RCC 7860 (cell line): ENCODE measurements at regions not wholly inside any gene's neighbourhood (a gene's known extent, or its start where the extent isn't known, plus 50 kb on each side); places are given as distances from the start of the nearest gene placed in this dataset.
"Not testable (repeated sequence)": the region's sequence is repeated elsewhere in the genome, so short reads cannot be mapped to it uniquely, and the experiment has no call there.

Source experiments
- DNase-seq: peaks from one replicate; pipeline ENCODE4 v3.0.0-alpha.2; 2015; ENCODE audit warnings: low spot score
- FAIRE-seq: peaks from 2 replicates; lab custom pipeline; 2012; peaks lifted over from hg19 to GRCh38; lab: Jason Lieb, UNC

DNA sequence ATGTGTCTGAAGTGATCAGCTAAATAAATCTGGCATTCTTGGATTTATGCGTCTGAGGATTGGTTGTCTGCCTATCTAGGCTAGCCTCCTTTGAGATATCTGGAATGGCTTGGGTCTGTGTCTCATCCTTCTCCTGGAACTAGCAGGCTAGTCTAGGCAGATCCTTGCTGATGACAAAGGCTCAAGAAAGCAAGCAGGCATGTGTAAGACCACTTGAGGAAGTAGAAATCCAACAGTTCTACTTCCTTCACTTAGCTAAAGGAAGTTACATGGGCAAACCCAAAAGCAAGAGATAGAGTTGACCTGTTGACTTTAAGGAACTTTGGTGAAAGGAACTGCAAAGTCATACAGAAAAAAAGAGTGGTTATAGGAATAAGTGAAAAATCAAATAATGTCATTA, 672.6 kb downstream of the MAFB start:
- DNase-seq = no peak
- no peak for FAIRE-seq

- not testable (repeated sequence) for FAIRE-seq, DNase-seq
These were observed 677.0 kb downstream of the MAFB start for GRCh38 chr20:40012026-40012425.

- DNase-seq = no peak
These were observed 678.6 kb downstream of the MAFB start for GRCh38 chr20:40010483-40010882.

GRCh38 chr20:40009542-40009941, 679.5 kb downstream of the MAFB start:
- no peak for FAIRE-seq

More at GRCh38 chr20:40010483-40010882, 678.6 kb downstream of the MAFB start:
- FAIRE-seq = no peak

DNA sequence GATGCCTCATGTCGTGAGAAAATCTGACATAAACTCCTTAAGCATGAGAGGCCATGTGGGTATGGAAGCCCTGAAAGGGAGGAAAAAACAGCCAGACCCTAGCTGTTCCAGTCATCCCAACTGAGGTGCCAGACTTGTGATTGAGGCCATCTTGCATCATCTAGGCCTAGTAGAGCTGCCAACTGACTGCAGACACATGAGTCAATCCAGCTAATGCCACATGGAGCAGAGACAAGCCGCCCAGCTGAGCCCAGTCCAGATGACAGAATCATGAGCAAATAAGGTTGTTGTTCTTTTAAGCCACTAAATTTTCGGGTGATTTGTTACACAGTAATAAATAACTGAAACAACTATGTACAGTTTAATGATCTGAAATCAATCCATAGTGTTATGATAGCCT, 680.9 kb downstream of the MAFB start:
- DNase-seq (no peak), FAIRE-seq (no peak)

More at GRCh38 chr20:40009542-40009941, 679.5 kb downstream of the MAFB start:
- no peak for DNase-seq

DNA sequence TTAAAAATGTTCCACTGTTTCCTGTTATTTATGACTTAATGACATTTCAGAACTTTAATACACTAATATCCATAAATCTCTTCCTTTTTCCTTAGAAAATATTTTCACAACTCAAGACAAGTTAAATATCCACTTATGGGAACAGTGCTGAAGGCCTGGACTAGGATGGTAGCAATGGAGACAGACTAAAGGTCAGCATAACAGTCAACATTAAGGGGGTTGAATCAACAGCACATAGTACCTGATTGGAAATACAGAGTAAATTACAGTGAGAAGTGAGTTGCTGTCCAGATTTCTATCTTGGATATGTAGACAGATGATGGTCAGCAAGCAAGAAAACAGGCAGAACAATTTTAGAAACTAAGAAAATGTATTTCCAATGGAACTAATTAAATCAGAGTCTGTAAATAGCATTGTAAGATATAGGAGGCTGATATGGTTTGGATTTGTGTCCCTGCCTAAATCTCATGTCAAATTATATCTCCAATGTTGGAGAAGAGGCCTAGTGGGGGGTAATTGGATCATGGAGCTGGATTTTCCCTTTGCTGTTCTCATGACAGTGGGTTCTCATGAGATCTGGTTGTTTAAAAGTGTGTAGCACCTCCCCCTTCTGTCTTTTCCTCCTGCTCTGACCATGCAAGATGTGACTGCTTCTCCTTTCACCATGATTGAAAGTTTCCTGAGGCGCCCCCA, 682.7 kb downstream of the MAFB start:
- DNase-seq (no peak), FAIRE-seq (no peak)

GRCh38 chr20:40004092-40004491, 684.9 kb downstream of the MAFB start:
- DNase-seq, FAIRE-seq: not testable (repeated sequence)

DNA sequence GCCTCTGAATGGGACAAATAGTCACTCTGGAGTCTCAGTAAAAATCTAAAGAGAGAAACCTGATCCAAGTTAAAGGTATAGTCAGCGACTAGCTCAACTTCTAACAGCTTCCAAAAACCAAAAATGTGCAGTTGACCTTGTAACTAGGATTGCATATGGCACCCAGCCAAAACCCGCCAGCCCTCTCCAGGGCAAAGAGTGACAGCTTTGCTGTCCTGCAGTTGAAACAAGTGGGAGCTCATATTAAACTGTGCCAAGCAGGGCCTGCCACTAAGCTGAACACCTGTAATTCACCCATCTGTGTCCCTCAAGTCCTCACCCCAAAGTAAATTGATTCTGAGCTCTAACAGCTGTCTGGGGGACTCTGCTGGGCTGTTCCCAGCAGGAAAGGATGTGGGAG, 695.3 kb downstream of the MAFB start:
- no peak for DNase-seq
- no peak for FAIRE-seq

- DNase-seq (no peak), FAIRE-seq (no peak)
These were observed 698.3 kb downstream of the MAFB start for GRCh38 chr20:39990692-39991091.

DNA sequence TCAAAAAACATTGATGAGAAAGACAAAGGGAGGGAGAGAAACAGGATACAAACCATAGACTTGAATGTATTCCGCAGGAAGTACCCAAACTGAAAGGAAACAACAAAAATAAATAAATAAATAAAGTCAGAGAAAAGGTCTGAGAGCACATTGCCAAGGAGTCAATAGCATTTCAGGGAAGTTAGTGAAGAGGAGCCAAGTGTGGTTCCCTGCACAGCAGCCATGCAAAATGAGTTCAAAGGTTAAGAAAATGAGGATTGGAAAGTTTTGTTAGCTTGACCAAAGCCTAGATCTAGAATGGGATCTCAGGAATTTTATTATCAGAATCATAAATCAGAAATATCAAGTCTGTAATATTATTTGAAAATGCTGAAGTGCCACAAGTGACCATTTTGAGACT, 700.0 kb downstream of the MAFB start:
- no peak for DNase-seq
- no peak for FAIRE-seq

- DNase-seq = no peak
These were observed 702.7 kb downstream of the MAFB start for GRCh38 chr20:39986173-39986904.

DNA sequence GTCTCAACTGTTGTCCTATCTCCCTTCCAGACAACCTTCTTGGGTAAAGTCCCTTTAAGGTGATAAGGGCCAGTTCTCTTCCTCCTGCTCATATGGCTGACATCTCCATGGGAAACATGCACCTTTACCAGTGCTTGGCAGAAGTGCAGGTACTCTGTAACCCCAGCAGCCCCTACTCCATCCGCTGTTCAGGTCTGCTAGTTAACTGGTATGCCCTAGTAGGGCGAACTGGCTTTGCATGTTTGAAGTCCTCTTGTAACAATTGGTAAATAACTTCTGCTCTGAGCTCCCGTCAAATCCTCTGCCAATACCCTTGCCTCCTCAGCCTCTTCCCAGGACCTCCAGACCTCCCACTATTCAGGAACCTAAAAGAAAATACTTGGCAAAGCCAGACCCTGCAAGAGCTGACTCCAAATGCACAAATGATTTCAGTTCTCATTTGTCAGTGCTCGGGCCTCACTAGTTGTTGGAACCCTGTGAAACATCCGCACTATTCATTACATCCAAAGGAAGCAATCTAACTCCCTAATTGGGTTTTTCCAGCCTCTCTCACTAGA, 703.7 kb downstream of the MAFB start:
- FAIRE-seq = no peak
- DNase-seq = no peak

More at GRCh38 chr20:39986173-39986904, 702.7 kb downstream of the MAFB start:
- no peak for FAIRE-seq

DNA sequence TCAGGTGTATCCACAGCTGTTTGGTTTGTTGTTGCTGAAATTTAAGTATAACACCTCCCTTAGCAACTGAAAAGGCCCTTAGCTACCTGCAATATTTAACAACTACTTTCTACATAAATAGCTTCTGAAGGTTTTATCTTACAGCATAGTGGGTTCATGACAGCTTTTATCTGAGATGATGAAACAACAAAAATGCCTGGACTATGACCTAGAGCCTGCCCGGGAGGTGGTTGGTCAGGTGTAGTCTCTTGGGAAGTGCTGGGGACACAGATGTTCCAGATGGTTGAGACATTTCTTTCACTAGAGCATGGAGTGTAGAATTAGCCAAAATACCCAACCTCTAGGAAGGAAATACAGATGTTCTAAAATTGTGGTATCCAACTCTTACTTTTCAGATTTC, 705.4 kb downstream of the MAFB start:
- no peak for FAIRE-seq
- no peak for DNase-seq

- no peak for DNase-seq
- no peak for FAIRE-seq
These were observed 705.9 kb downstream of the MAFB start for GRCh38 chr20:39983183-39983582.

DNA sequence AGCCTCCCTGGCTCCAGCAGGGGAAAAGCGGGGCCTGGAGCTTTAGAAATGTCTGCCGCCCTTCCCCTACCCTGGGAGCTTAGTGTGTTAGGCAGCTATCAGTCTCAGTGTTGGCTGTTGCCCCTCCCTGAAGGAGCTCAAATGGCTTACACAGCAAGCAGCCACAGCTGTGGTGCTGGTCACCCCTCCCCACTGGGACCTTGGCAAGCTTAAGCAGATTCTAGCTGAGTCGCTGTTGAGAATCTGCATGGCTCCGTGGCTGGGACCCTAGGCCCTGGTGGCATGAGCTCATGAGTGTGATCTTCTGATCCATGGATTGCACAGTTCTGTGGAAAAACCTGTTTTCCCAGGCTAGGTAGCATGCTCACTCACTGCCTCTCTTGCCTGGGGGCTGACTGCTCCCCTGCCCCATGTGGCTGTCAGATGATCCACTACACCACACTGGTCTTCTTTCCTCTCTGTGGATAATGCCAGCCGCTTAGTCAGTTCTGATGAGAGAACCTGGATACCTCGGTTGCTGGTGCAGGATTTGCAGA, 714.0 kb downstream of the MAFB start:
- FAIRE-seq = no peak
- no peak for DNase-seq

GRCh38 chr20:39968495-39968894, 720.5 kb downstream of the MAFB start:
- DNase-seq (no peak), FAIRE-seq (no peak)

GRCh38 chr20:39967806-39968205, 721.2 kb downstream of the MAFB start:
- no peak for FAIRE-seq

GRCh38 chr20:39961637-39962244, 727.3 kb downstream of the MAFB start:
- FAIRE-seq (no peak), DNase-seq (no peak)

More at GRCh38 chr20:39967806-39968205, 721.2 kb downstream of the MAFB start:
- no peak for DNase-seq

DNA sequence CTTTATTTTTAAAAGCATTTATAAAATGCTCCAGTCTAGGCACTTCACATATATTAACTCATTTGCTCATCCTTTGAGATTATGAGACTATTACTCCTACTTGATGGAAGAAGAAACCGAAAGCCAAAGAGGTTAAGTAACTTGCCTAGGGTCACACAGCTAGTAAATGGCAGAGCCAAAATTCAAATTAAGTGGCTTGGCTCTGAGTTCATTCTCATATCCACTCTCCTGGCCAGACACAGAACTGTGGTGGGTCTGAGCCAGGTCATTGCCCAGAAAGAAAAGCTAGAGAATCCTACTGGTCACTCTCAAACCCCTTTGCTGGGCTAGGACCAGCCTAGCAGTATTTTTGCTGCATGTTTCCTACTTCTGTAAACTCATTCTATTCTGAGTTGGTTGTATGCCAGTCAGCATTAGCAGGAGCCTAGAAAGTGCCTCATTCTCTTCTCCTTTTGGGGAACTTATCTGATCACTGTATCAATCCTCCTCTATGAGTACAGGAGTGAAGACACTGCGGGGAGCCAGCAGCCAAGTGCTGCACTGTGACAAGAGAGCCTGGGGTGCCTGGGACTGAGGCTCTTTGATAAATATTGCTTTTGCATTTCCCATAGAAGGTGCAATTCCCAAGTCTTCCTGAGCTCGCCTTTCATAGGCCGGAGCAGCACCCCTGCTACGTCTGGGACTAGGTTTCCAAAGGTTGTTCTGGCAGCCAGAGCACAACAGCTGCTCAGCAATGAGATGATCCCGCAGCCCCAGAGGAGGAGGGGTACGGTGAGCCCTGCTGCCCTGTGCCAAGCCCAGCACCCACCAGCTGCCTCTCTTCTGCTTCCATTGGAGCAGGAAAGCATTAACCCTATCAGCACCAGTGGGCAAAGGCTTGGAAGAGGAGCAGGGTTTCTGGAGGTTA, 728.3 kb downstream of the MAFB start:
- DNase-seq (no peak), FAIRE-seq (no peak)

- not testable (repeated sequence) for DNase-seq, FAIRE-seq
These were observed 731.1 kb downstream of the MAFB start for GRCh38 chr20:39957911-39958310.
